Lower lobe of right lung (tissue), 2 donors: ENCODE measurements at regions not wholly inside any gene's neighbourhood (a gene's known extent, or its start where the extent isn't known, plus 50 kb on each side); places are given as distances from the start of the nearest gene placed in this dataset.

Experiments
- ATAC-seq, 2 donors: fragments of 200-7000 bp; cut with Tn5 transposase; one replicate each; pipeline ENCODE4 v1.9.1; 2020 to 2022; ENCODE audit warnings: mild to moderate bottlenecking in 2 of 2, moderate library complexity in 2 of 2
- DNase-seq: peaks from one replicate; pipeline ENCODE4 v3.0.0-alpha.2; 2020
- H3K27ac ChIP-seq: fragments of 200-600 bp; one replicate; pipeline ENCODE4 v1.8.0; 2022
- H3K27me3 ChIP-seq: fragments of 200-600 bp; one replicate; pipeline ENCODE4 v1.8.0; 2022; ENCODE audit warnings: low read depth
- H3K36me3 ChIP-seq: fragments of 200-600 bp; one replicate; pipeline ENCODE4 v1.8.0; 2022; ENCODE audit warnings: mild to moderate bottlenecking
- H3K4me1 ChIP-seq: fragments of 200-600 bp; one replicate; pipeline ENCODE4 v1.8.0; 2022
- H3K4me3 ChIP-seq: fragments of 200-600 bp; one replicate; pipeline ENCODE4 v1.8.0; 2022; ENCODE audit warnings: mild to moderate bottlenecking
- H3K9me3 ChIP-seq: fragments of 200-600 bp; one replicate; pipeline ENCODE4 v1.8.0; 2022
- CTCF ChIP-seq: fragments of 200-600 bp; IDR thresholded peaks from one replicate; pipeline ENCODE4 v1.8.0; 2022; ENCODE audit warnings: antibody characterized with exemption, mild to moderate bottlenecking
- intact Hi-C: fragments of 100-400 bp; cut with DNase I; formaldehyde crosslinking; loops from one replicate; pipeline ENCODE4 v1.11.0; 2022
- donor health status: DM: no; HTN: yes; CAD: no; lungs with severe emphysema.

- Histone ChIP-seq H3K4me1 (no peaks in the 10 kb centered on the region), H3K4me3 (no peak overlapping the region), H3K27ac (no peak overlapping the region), H3K36me3 (no peaks in the 10 kb centered on the region), H3K27me3 (no peaks in the 10 kb centered on the region), H3K9me3 (no peaks in the 10 kb centered on the region)
- no peak for ATAC-seq
- DNase-seq = no peak
- intact Hi-C loops = no loop called here
- no peak for TF ChIP-seq CTCF
Observed at GRCh38 chr2:128521482-128521881, 202.8 kb upstream of the HS6ST1 start.

DNA sequence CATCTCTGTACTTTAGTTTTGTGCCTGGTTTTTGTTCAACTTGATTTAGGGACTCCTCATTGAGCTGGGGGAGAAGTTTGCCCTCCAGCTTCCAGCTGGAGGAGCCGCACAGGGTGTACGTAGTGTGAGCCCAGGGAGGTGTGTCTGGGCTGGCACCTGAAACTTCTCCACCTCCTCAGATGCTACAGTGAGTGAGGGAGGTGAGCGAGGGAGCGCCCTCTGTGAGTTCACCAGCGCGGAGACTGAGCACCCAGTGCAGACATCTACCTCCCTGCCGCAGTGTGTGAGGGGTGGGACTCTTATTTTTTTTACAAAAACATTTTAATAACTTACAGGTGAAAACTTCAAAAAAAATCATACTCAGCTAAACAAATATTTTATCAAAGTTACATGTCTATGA is 204.2 kb upstream of the HS6ST1 start:
- intact Hi-C loops = no loop called here
- no peak for ATAC-seq

GRCh38 chr2:128523457-128523856 is 204.8 kb upstream of the HS6ST1 start:
- Histone ChIP-seq H3K4me3 (no peak overlapping the region), H3K36me3 (no peaks in the 10 kb centered on the region), H3K27me3 (no peaks in the 10 kb centered on the region), H3K4me1 (no peaks in the 10 kb centered on the region), H3K27ac (no peak overlapping the region), H3K9me3 (no peaks in the 10 kb centered on the region)
- intact Hi-C loops = no loop called here
- no peak for TF ChIP-seq CTCF
- ATAC-seq = no peak
- no peak for DNase-seq

More for the DNA sequence above, 204.2 kb upstream of the HS6ST1 start:
- Histone ChIP-seq H3K36me3 (no peaks in the 10 kb centered on the region), H3K9me3 (no peaks in the 10 kb centered on the region), H3K4me3 (no peak overlapping the region), H3K27ac (no peak overlapping the region), H3K4me1 (no peaks in the 10 kb centered on the region), H3K27me3 (no peaks in the 10 kb centered on the region)
- TF ChIP-seq CTCF = no peak
- DNase-seq = no peak

GRCh38 chr2:128524183-128524582 is 205.5 kb upstream of the HS6ST1 start:
- intact Hi-C loops = no loop called here
- TF ChIP-seq CTCF = no peak
- H3K27ac ChIP-seq = no peak overlapping the region
- H3K4me3 ChIP-seq = no peak overlapping the region
- no peaks in the 10 kb centered on the region for H3K9me3 ChIP-seq
- H3K27me3 ChIP-seq = no peaks in the 10 kb centered on the region
- ATAC-seq (no peak), DNase-seq (no peak)
- no peaks in the 10 kb centered on the region for H3K36me3 ChIP-seq
- no peaks in the 10 kb centered on the region for H3K4me1 ChIP-seq

GRCh38 chr2:128525653-128526052 is 207.0 kb upstream of the HS6ST1 start:
- no peaks in the 10 kb centered on the region for H3K4me1 ChIP-seq
- intact Hi-C loops = no loop called here
- H3K36me3 ChIP-seq = no peaks in the 10 kb centered on the region
- ATAC-seq (no peak), DNase-seq (no peak)
- no peak for TF ChIP-seq CTCF
- H3K4me3 ChIP-seq = no peak overlapping the region
- no peaks in the 10 kb centered on the region for H3K27me3 ChIP-seq
- no peaks in the 10 kb centered on the region for H3K9me3 ChIP-seq
- no peak overlapping the region for H3K27ac ChIP-seq

DNA sequence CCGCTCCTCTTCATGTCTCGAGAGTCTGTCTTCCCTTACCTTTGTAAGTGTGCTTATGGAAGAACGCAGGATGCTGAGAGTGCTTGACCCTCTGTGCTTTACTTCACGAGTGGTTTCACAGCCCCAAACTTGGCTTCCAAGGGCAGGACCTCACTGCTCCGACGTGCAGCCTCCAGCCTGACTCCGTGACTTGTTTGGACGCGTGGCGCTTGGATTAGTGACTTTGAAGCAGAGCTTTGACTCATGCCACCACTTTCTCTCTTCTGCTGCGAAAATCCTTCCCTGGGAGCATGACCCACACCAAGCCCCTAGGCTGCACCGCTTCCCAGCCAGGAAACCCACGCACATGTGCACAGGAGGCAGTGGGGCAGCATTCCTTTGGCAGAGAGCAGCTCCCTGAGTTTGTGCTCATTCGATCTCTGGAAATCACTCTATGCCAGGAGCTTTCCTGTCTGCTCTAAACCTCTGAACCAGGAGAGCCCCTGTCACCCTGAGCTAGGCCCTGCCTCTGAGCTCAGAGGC is 207.8 kb upstream of the HS6ST1 start:
- intact Hi-C loops = no loop called here
- H3K27ac ChIP-seq = no peak overlapping the region
- no peaks in the 10 kb centered on the region for H3K27me3 ChIP-seq
- H3K36me3 ChIP-seq = no peaks in the 10 kb centered on the region
- no peaks in the 10 kb centered on the region for H3K4me1 ChIP-seq
- DNase-seq = no peak
- H3K4me3 ChIP-seq = no peak overlapping the region
- ATAC-seq = no peak
- H3K9me3 ChIP-seq = no peaks in the 10 kb centered on the region
- TF ChIP-seq CTCF = no peak
